PC-3 (cell line): ENCODE measurements at regions not wholly inside any gene's neighbourhood (a gene's known extent, or its start where the extent isn't known, plus 50 kb on each side); places are given as distances from the start of the nearest gene placed in this dataset.

Experiments
- EZH2 ChIP-seq: fragments of 300-600 bp; sonication (generic); IDR thresholded peaks from one replicate; pipeline ENCODE4 v1.6.1; 2017; ENCODE audit warnings: antibody characterized with exemption, mild to moderate bottlenecking, low read length; ENCODE audit not compliant: unreplicated experiment
- EZH2phosphoT487 ChIP-seq: fragments of 300-600 bp; sonication (generic); IDR thresholded peaks from 2 replicates; pipeline ENCODE4 v1.6.1; 2018; ENCODE audit warnings: mild to moderate bottlenecking, antibody characterized with exemption, low read length, borderline replicate concordance
- TF ChIP-seq, protein P1 (sequence below): fragments of 300-600 bp; sonication (generic); conservative IDR thresholded peaks from 2 replicates; pipeline ENCODE4 v1.5.1; 2017; ENCODE audit warnings: antibody characterized with exemption, low read depth, mild to moderate bottlenecking, low read length

DNA sequence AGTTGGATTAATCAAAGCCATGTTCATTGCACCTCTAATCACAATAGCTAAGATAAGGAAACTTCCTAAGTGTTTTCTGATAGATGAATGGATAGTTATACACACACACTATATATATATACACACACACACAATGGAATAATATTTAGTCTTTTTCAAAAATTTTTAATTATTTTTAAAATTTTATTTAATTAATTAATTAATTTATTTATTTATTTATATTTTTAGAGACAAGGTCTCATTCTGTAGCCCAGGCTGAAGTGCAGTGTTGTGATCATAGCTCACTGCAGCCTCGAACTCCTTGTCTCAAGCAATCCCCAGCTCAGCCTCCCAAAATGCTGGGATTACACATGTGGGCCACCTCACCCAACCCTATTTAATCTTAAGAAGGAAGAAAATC lies 481.0 kb upstream of the TNP1 start:
- TF ChIP-seq, protein P1, sequence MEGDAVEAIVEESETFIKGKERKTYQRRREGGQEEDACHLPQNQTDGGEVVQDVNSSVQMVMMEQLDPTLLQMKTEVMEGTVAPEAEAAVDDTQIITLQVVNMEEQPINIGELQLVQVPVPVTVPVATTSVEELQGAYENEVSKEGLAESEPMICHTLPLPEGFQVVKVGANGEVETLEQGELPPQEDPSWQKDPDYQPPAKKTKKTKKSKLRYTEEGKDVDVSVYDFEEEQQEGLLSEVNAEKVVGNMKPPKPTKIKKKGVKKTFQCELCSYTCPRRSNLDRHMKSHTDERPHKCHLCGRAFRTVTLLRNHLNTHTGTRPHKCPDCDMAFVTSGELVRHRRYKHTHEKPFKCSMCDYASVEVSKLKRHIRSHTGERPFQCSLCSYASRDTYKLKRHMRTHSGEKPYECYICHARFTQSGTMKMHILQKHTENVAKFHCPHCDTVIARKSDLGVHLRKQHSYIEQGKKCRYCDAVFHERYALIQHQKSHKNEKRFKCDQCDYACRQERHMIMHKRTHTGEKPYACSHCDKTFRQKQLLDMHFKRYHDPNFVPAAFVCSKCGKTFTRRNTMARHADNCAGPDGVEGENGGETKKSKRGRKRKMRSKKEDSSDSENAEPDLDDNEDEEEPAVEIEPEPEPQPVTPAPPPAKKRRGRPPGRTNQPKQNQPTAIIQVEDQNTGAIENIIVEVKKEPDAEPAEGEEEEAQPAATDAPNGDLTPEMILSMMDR, result no peak
- no peak for TF ChIP-seq EZH2
- no peak for TF ChIP-seq EZH2phosphoT487
